Loucy (cell line): ENCODE measurements at regions not wholly inside any gene's neighbourhood (a gene's known extent, or its start where the extent isn't known, plus 50 kb on each side); places are given as distances from the start of the nearest gene placed in this dataset.

Source experiments
- EZH2phosphoT487 ChIP-seq: fragments of 200-600 bp; IDR thresholded peaks from 2 replicates; pipeline ENCODE4 v1.6.1; 2018; ENCODE audit warnings: antibody characterized with exemption, mild to moderate bottlenecking, moderate library complexity, borderline replicate concordance
- TF ChIP-seq, protein P1 (sequence below): fragments of 200-600 bp; sonication (generic); conservative IDR thresholded peaks from 2 replicates; pipeline ENCODE4 v1.5.1; 2014; ENCODE audit warnings: mild to moderate bottlenecking, antibody characterized with exemption, low read length

DNA sequence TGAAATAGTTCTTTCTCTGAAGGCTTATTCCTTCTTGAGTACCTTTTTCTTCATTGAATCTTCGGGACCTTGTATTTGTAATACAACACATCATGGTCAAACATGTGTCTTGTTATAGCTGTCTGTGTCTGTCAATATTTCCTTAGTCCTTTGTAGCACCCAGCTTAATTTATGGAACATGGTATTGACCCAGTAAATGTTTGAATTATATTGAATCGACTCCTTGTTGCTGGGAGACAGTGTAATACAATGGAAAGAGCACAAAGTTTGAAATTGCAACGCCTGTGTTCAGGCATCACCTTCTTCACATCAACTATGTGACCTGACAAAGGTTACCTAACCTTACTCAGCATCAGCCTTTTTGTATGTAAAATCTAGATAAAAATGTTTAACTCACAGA, 267.2 kb upstream of the CYRIA start:
- TF ChIP-seq, protein P1, sequence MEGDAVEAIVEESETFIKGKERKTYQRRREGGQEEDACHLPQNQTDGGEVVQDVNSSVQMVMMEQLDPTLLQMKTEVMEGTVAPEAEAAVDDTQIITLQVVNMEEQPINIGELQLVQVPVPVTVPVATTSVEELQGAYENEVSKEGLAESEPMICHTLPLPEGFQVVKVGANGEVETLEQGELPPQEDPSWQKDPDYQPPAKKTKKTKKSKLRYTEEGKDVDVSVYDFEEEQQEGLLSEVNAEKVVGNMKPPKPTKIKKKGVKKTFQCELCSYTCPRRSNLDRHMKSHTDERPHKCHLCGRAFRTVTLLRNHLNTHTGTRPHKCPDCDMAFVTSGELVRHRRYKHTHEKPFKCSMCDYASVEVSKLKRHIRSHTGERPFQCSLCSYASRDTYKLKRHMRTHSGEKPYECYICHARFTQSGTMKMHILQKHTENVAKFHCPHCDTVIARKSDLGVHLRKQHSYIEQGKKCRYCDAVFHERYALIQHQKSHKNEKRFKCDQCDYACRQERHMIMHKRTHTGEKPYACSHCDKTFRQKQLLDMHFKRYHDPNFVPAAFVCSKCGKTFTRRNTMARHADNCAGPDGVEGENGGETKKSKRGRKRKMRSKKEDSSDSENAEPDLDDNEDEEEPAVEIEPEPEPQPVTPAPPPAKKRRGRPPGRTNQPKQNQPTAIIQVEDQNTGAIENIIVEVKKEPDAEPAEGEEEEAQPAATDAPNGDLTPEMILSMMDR, result no peak
- TF ChIP-seq EZH2phosphoT487, result no peak
